ENCODE measurements at regions not wholly inside any gene's neighbourhood (a gene's known extent, or its start where the extent isn't known, plus 50 kb on each side); places are given as distances from the start of the nearest gene placed in this dataset.

DNA sequence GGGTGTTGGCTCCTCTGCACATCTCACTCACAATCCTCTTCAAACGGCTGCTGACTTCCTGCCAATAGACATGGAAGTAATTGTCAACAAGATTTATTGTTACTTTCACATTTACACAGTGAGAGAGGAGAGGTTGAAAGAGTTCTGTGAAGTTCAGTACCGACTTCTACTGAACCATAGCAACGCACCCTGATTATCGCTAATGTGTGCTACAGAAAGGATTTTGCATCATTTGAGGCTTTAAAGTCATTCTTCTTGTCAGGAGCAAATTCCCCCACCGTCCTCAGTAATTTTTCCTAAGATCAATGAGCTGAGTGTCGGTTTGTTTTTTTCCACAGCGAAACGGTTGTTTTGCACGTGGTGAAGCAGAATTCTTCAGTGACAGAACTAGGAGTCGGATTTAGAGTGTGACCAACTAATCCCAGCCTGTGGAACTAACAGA, 361.0 kb downstream of the ADGRL2 start:
- no peak for DNase-seq
- no peaks in the 10 kb centered on the region for H3K4me1 ChIP-seq
- no peak overlapping the region for H3K27ac ChIP-seq (replicated peaks)
- no peaks in the 10 kb centered on the region for H3K9me3 ChIP-seq (replicated peaks)
- no peaks in the 10 kb centered on the region for H3K36me3 ChIP-seq
- no peaks in the 10 kb centered on the region for H3K27me3 ChIP-seq (ENCODE audit: low read depth)
- TF ChIP-seq CTCF (IDR thresholded peaks at IDR 0.05; ENCODE audit: borderline replicate concordance), result no peak
- H3K4me3 ChIP-seq, result peak overlapping the region; percentile 26
- intact Hi-C loops (cut with micrococcal nuclease), result no loop called here

- H3K27me3 ChIP-seq (ENCODE audit: low read depth), result no peaks in the 10 kb centered on the region
- no peak for DNase-seq
- no peak overlapping the region for H3K27ac ChIP-seq (replicated peaks)
- intact Hi-C loops (cut with micrococcal nuclease), result no loop called here
- H3K36me3 ChIP-seq, result no peaks in the 10 kb centered on the region
- no peaks in the 10 kb centered on the region for H3K9me3 ChIP-seq (replicated peaks)
- H3K4me3 ChIP-seq, result no peak overlapping the region
- H3K4me1 ChIP-seq, result no peaks in the 10 kb centered on the region
- no peak for TF ChIP-seq CTCF (IDR thresholded peaks at IDR 0.05; ENCODE audit: borderline replicate concordance)
Observed at GRCh38 chr1:82160903-82161302, 360.2 kb downstream of the ADGRL2 start.

DNA sequence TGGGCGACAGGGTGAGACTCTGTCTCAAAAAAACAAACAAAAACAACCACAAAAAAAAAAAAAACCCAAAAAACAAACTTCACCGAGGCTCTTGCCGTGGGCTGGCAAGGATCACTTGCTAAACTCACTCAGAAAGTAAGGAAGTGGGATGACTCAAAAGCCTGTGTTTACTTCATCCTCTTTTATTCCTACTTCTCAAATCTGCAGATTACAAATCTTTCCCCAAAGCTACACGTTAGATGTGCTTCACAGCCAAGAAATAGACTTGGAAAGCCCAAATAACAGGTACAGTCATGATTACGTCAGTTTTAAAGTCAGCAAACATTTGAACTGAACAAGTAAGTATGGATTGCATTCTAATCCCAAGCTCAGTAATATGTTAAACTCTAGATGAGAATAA, 359.3 kb downstream of the ADGRL2 start:
- Histone ChIP-seq H3K4me3 (no peak overlapping the region), H3K4me1 (no peaks in the 10 kb centered on the region), H3K9me3 (replicated peaks) (no peaks in the 10 kb centered on the region), H3K27me3 (ENCODE audit: low read depth) (no peaks in the 10 kb centered on the region), H3K36me3 (no peaks in the 10 kb centered on the region), H3K27ac (replicated peaks) (no peak overlapping the region)
- intact Hi-C loops (cut with micrococcal nuclease), result no loop called here
- no peak for TF ChIP-seq CTCF (IDR thresholded peaks at IDR 0.05; ENCODE audit: borderline replicate concordance)
- no peak for DNase-seq

DNA sequence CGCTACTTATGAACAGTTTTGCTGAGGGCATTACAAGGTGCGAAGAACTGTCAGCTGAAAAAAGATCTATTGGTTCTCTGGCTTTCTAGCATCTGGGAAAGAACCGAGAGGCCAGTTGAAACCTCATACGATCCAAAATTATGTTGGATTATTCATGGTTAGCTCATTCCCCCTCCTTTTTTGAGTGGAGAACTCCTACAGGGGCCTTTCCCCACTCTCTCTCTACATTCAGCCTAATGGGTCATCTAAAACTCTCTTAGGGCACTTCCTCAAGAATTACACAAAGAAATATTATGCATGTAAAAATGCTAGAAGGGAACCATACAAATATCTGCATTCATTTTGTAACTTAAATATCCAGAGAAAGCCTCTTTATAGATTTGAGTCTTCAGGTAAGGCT, 358.2 kb downstream of the ADGRL2 start:
- Histone ChIP-seq H3K4me1 (no peaks in the 10 kb centered on the region), H3K27ac (replicated peaks) (no peak overlapping the region), H3K27me3 (ENCODE audit: low read depth) (no peaks in the 10 kb centered on the region), H3K9me3 (replicated peaks) (no peaks in the 10 kb centered on the region), H3K4me3 (no peak overlapping the region), H3K36me3 (no peaks in the 10 kb centered on the region)
- DNase-seq, result no peak
- no peak for TF ChIP-seq CTCF (IDR thresholded peaks at IDR 0.05; ENCODE audit: borderline replicate concordance)
- intact Hi-C loops (cut with micrococcal nuclease), result no loop called here

DNA sequence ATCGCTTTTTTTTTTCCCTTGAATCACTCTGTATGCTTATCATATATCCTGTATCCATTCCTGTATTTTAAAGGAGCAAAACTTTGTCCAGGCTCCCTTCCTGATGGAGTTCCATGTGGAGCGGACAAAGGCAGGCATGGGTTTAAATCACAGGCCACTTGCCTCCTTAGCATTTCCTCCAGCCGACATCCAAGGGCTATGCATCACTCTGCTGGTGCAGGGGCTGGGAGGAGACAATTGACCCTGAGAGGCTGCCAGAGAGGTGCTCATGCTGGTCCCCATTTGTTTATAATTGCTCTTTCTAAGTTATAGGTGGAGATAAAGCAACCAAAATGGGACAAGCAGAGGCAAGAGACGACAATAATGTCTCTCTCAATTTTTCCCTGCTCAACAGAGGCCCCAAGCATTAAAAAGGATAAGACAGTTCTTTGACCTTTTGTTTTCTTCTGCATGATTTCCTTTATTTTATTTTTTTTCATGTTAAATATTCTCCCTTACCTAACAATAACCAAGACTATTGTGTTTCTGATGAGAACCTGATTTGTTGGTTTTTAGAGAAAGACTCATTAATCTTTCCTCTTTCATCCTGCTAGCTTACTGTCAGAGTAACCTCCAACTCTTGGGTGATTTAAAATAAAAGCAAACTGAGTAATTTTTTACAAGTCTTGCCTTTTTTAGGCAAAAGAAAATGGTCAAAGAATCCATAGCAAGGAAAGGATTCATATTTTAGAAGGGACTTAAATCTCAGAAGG, 353.7 kb downstream of the ADGRL2 start:
- no peak for DNase-seq
- Histone ChIP-seq H3K27me3 (ENCODE audit: low read depth) (no peaks in the 10 kb centered on the region), H3K27ac (replicated peaks) (no peak overlapping the region), H3K4me3 (no peak overlapping the region), H3K9me3 (replicated peaks) (no peaks in the 10 kb centered on the region), H3K36me3 (no peaks in the 10 kb centered on the region), H3K4me1 (no peaks in the 10 kb centered on the region)
- intact Hi-C loops (cut with micrococcal nuclease), result no loop called here
- TF ChIP-seq CTCF (IDR thresholded peaks at IDR 0.05; ENCODE audit: borderline replicate concordance), result no peak

All from left ventricle myocardium inferior (tissue), 1 donor.